ENCODE measurements at regions not wholly inside any gene's neighbourhood (a gene's known extent, or its start where the extent isn't known, plus 50 kb on each side); places are given as distances from the start of the nearest gene placed in this dataset.

GRCh38 chr11:115580927-115581680 is 76.9 kb upstream of the CADM1 start:
- no peak for TF ChIP-seq GLIS3 (CRISPR knock-in tag; IDR thresholded peaks at IDR 0.05)
- peak; percentile 45; the same call in 1 of the 2 replicates for TF ChIP-seq TSHZ2 (CRISPR knock-in tag; IDR thresholded peaks at IDR 0.05)
- no peak for TF ChIP-seq POU6F1 (CRISPR knock-in tag; IDR thresholded peaks at IDR 0.05; ENCODE audit: borderline replicate concordance, low read depth)
- TF ChIP-seq ZNF565 (CRISPR knock-in tag; conservative IDR thresholded peaks at IDR 0.05; ENCODE audit: low read depth) = no peak
- peak; percentile 63; the same call in 1 of the 2 replicates for TF ChIP-seq PATZ1 (CRISPR knock-in tag; IDR thresholded peaks at IDR 0.05; ENCODE audit: borderline replicate concordance)
- peak; percentile 24; the same call in 1 of the 2 replicates for TF ChIP-seq ESRRG (CRISPR knock-in tag; IDR thresholded peaks at IDR 0.05)
- peak; percentile 60 for TF ChIP-seq ZNF70 (CRISPR knock-in tag; IDR thresholded peaks at IDR 0.05)
- no peak for TF ChIP-seq CSDC2 (CRISPR knock-in tag; IDR thresholded peaks at IDR 0.05)
- no peak for TF ChIP-seq ARNTL (CRISPR knock-in tag; IDR thresholded peaks at IDR 0.05; ENCODE audit: borderline replicate concordance, low read depth)
- TF ChIP-seq ZFP3 (CRISPR knock-in tag; IDR thresholded peaks at IDR 0.05) = no peak
- TF ChIP-seq ISL1 (CRISPR knock-in tag; IDR thresholded peaks at IDR 0.05) = no peak
- no peak for TF ChIP-seq OSR1 (CRISPR knock-in tag; IDR thresholded peaks at IDR 0.05)
- no peak for TF ChIP-seq ZC3H10 (CRISPR knock-in tag; IDR thresholded peaks at IDR 0.05)
- no peak for TF ChIP-seq CSRNP3 (CRISPR knock-in tag; IDR thresholded peaks at IDR 0.05)
- TF ChIP-seq SNAI2 (CRISPR knock-in tag; IDR thresholded peaks at IDR 0.05) = no peak
- no peak for TF ChIP-seq RARB (CRISPR knock-in tag; IDR thresholded peaks at IDR 0.05)
- no peak for TF ChIP-seq ZNF8 (CRISPR knock-in tag; IDR thresholded peaks at IDR 0.05)
- TF ChIP-seq BACH2 (CRISPR knock-in tag; IDR thresholded peaks at IDR 0.05; ENCODE audit: borderline replicate concordance) = no peak
- no peak for TF ChIP-seq PPARA (CRISPR knock-in tag; IDR thresholded peaks at IDR 0.05; ENCODE audit: borderline replicate concordance)
- TF ChIP-seq TOX (CRISPR knock-in tag; IDR thresholded peaks at IDR 0.05; ENCODE audit: borderline replicate concordance) = no peak
- TF ChIP-seq CREB5 (CRISPR knock-in tag; IDR thresholded peaks at IDR 0.05; ENCODE audit: low read depth) = no peak
- TF ChIP-seq ZFP30 (CRISPR knock-in tag; IDR thresholded peaks at IDR 0.05) = no peak
- TF ChIP-seq TCF4 (CRISPR knock-in tag; IDR thresholded peaks at IDR 0.05; ENCODE audit: borderline replicate concordance) = peak; percentile 88; the same call in 1 of the 2 replicates
- ATAC-seq = peak; percentile 50; the same call in 1 of the 3 replicates

DNA sequence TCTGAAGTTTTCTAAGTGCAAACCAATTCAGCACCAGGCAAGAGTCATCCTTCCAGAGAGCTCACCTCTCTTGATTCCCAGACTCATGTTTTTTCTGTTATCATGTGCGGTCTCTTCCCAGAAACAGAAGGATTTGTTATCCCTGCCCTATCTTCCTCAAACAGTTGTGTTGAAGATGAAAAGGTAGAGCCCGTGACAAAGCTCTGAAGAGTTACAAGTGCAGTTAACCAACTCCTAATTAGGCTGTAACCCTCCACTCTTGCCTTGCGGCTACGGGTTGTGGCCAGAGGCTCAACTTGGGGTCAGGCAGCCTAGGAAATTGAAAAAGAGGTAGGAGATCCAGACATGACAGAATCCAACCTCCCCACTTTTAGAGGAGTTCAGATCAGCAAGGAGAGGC is 76.2 kb upstream of the CADM1 start:
- no peak for TF ChIP-seq TSHZ2 (CRISPR knock-in tag; IDR thresholded peaks at IDR 0.05)
- no peak for TF ChIP-seq ZNF70 (CRISPR knock-in tag; IDR thresholded peaks at IDR 0.05)
- no peak for TF ChIP-seq ESRRG (CRISPR knock-in tag; IDR thresholded peaks at IDR 0.05)
- no peak for TF ChIP-seq ZC3H10 (CRISPR knock-in tag; IDR thresholded peaks at IDR 0.05)
- TF ChIP-seq TOX (CRISPR knock-in tag; IDR thresholded peaks at IDR 0.05; ENCODE audit: borderline replicate concordance) = no peak
- no peak for TF ChIP-seq GLIS3 (CRISPR knock-in tag; IDR thresholded peaks at IDR 0.05)
- no peak for TF ChIP-seq OSR1 (CRISPR knock-in tag; IDR thresholded peaks at IDR 0.05)
- TF ChIP-seq ARNTL (CRISPR knock-in tag; IDR thresholded peaks at IDR 0.05; ENCODE audit: borderline replicate concordance, low read depth) = no peak
- no peak for TF ChIP-seq CSDC2 (CRISPR knock-in tag; IDR thresholded peaks at IDR 0.05)
- no peak for TF ChIP-seq ISL1 (CRISPR knock-in tag; IDR thresholded peaks at IDR 0.05)
- no peak for TF ChIP-seq ZNF565 (CRISPR knock-in tag; conservative IDR thresholded peaks at IDR 0.05; ENCODE audit: low read depth)
- ATAC-seq = no peak
